Colonic mucosa (tissue), 4 donors: ENCODE measurements at regions not wholly inside any gene's neighbourhood (a gene's known extent, or its start where the extent isn't known, plus 50 kb on each side); places are given as distances from the start of the nearest gene placed in this dataset.

Experiments used
- DNase-seq: peaks from one replicate; pipeline ENCODE4 v3.0.0-alpha.2; 2020
- H3K27ac ChIP-seq: fragments of 200-600 bp; one replicate; pipeline ENCODE4 v1.8.0; 2021
- H3K27me3 ChIP-seq: fragments of 200-600 bp; one replicate; pipeline ENCODE4 v1.8.0; 2021
- H3K36me3 ChIP-seq: fragments of 200-600 bp; one replicate; pipeline ENCODE4 v1.8.0; 2021
- H3K4me1 ChIP-seq: fragments of 200-600 bp; one replicate; pipeline ENCODE4 v1.8.0; 2021; ENCODE audit warnings: mild to moderate bottlenecking
- H3K4me3 ChIP-seq: fragments of 200-600 bp; one replicate; pipeline ENCODE4 v1.8.0; 2021
- H3K9ac ChIP-seq, 2 donors: one replicate each; pipeline ENCODE4 v1.7.0; 2013; ENCODE audit warnings: control low read depth in 2 of 2, low read depth in 2 of 2, low read length in 2 of 2
- H3K9me3 ChIP-seq: fragments of 200-600 bp; one replicate; pipeline ENCODE4 v1.8.0; 2021
- CTCF ChIP-seq: fragments of 200-600 bp; IDR thresholded peaks from one replicate; pipeline ENCODE4 v1.8.0; 2022; ENCODE audit warnings: antibody characterized with exemption, mild to moderate bottlenecking
- intact Hi-C: fragments of 100-400 bp; cut with DNase I; formaldehyde crosslinking; loops from one replicate; pipeline ENCODE4 v1.14.1; 2022
- donor health status: healthy.
- donor health status: DM: no; HTN: no; CAD: no.
- donor health status: DM: no; HTN: no; CAD: no.

GRCh38 chr7:126044662-126045061, 1115.0 kb upstream of the POT1 start:
- intact Hi-C loops: no loop called here

GRCh38 chr7:126041472-126041871, 1111.8 kb upstream of the POT1 start:
- no peak overlapping the region for H3K27ac ChIP-seq
- H3K9me3 ChIP-seq: no peaks in the 10 kb centered on the region
- no peak for TF ChIP-seq CTCF
- DNase-seq: no peak
- H3K9ac ChIP-seq: no peak overlapping the region
- H3K4me3 ChIP-seq: no peak overlapping the region
- no peaks in the 10 kb centered on the region for H3K36me3 ChIP-seq
- no peaks in the 10 kb centered on the region for H3K27me3 ChIP-seq
- intact Hi-C loops: no loop called here
- H3K4me1 ChIP-seq: no peaks in the 10 kb centered on the region

More at GRCh38 chr7:126044662-126045061, 1115.0 kb upstream of the POT1 start:
- H3K27ac ChIP-seq: no peak overlapping the region
- no peak overlapping the region for H3K4me3 ChIP-seq
- H3K4me1 ChIP-seq: no peaks in the 10 kb centered on the region
- no peak overlapping the region for H3K9ac ChIP-seq
- DNase-seq: no peak
- no peaks in the 10 kb centered on the region for H3K36me3 ChIP-seq
- no peaks in the 10 kb centered on the region for H3K27me3 ChIP-seq
- no peaks in the 10 kb centered on the region for H3K9me3 ChIP-seq
- no peak for TF ChIP-seq CTCF

DNA sequence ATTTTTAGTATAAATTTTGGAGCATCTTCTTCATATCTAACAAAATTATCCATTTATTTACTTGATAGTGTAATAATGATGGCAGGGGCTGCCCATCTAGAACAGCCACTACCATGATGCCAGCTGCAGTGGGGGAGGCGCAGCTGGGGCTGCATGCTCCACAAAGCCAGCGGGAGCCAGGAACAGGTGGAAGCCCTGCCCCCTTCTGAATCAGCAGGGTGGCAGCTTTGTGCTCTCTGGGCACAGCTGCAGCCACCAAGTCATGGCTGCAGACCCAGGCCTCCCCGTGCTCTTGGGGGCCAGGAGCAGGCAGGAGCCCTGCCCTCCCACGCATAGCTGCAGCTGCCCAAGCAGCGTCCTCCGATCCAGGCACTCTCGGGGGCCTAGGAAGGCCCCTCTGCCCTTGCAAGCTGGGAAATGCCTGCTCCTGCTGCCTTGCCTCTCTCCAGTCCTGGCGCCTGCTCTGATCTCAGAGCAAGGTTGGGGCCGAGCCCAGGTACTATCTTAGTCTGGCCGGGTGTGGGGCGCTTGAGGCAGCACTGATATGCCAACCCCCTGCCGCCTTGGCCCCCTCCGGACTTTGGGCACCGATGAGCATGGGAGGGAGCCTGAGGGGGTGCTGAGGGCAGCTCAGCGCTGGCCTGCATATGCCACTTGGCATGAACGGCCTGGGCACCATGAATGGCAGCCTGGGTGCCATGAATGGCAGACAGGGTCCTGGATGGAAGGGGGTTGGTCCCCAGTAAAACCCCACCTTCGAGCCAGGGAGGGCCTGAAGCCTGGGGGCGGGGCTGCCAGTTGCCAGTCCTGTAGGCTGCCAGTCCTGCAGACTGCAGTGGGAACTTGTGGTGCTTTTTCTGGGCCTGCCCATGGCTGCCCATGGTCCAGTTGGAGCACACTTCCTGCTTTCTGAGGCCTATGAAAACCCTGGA, 1110.8 kb upstream of the POT1 start:
- DNase-seq: no peak
- no peak for TF ChIP-seq CTCF

GRCh38 chr7:126026421-126027088, 1096.9 kb upstream of the POT1 start:
- no peaks in the 10 kb centered on the region for H3K4me1 ChIP-seq
- H3K27me3 ChIP-seq: no peaks in the 10 kb centered on the region
- intact Hi-C loops: no loop called here
- no peaks in the 10 kb centered on the region for H3K9me3 ChIP-seq
- H3K4me3 ChIP-seq: no peak overlapping the region
- TF ChIP-seq CTCF: no peak
- no peak overlapping the region for H3K27ac ChIP-seq
- DNase-seq: no peak
- H3K9ac ChIP-seq: no peak overlapping the region
- no peaks in the 10 kb centered on the region for H3K36me3 ChIP-seq

More for the DNA sequence above, 1110.8 kb upstream of the POT1 start:
- Histone ChIP-seq H3K9ac (no peak overlapping the region), H3K27me3 (no peaks in the 10 kb centered on the region), H3K9me3 (no peaks in the 10 kb centered on the region), H3K27ac (no peak overlapping the region), H3K36me3 (no peaks in the 10 kb centered on the region), H3K4me1 (no peaks in the 10 kb centered on the region), H3K4me3 (no peak overlapping the region)
- intact Hi-C loops: no loop called here

- H3K9me3 ChIP-seq: no peaks in the 10 kb centered on the region
- no peak overlapping the region for H3K4me3 ChIP-seq
- H3K36me3 ChIP-seq: no peaks in the 10 kb centered on the region
- no peaks in the 10 kb centered on the region for H3K4me1 ChIP-seq
- intact Hi-C loops: no loop called here
- no peak overlapping the region for H3K9ac ChIP-seq
- no peak for TF ChIP-seq CTCF
- H3K27me3 ChIP-seq: no peaks in the 10 kb centered on the region
- H3K27ac ChIP-seq: no peak overlapping the region
- DNase-seq: no peak
Measured at GRCh38 chr7:126022452-126022851, 1092.8 kb upstream of the POT1 start.
